ENCODE measurements at regions not wholly inside any gene's neighbourhood (a gene's known extent, or its start where the extent isn't known, plus 50 kb on each side); places are given as distances from the start of the nearest gene placed in this dataset.

- Mint-ChIP-seq H3K4me1 (peaks cover 37% of the 10 kb centered on the region), H3K4me3 (no peak overlapping the region), H3K36me3 (no peaks in the 10 kb centered on the region), H3K27me3 (ENCODE audit: low read depth) (no peaks in the 10 kb centered on the region; the same call in 1 of the 2 replicates), H3K27ac (no peak overlapping the region), H3K9me3 (peaks cover 26% of the 10 kb centered on the region)
- ATAC-seq (no peak), DNase-seq (ENCODE audit: low spot score) (no peak)
- ChIA-PET POLR2A (no interaction called here), CTCF (no interaction called here)
- TF ChIP-seq USF1 (CRISPR knock-in tag; IDR thresholded peaks at IDR 0.05) (no peak), ZNF423 (CRISPR knock-in tag; IDR thresholded peaks at IDR 0.05) (no peak), ARID4B (CRISPR knock-in tag; IDR thresholded peaks at IDR 0.05; ENCODE audit: borderline replicate concordance) (no peak), ZNF121 (CRISPR knock-in tag; IDR thresholded peaks at IDR 0.05) (no peak), NFE2L1 (CRISPR knock-in tag; IDR thresholded peaks at IDR 0.05) (no peak), CBFB (CRISPR knock-in tag; IDR thresholded peaks at IDR 0.05; ENCODE audit: low read depth) (no peak), RELA (CRISPR knock-in tag; IDR thresholded peaks at IDR 0.05; ENCODE audit: borderline replicate concordance) (no peak), NFYB (CRISPR knock-in tag; conservative IDR thresholded peaks at IDR 0.05; ENCODE audit: low read depth) (no peak), ZNF425 (CRISPR knock-in tag; conservative IDR thresholded peaks at IDR 0.05) (no peak), CDX4 (CRISPR knock-in tag; IDR thresholded peaks at IDR 0.05; ENCODE audit: borderline replicate concordance) (no peak), GTF2I (CRISPR knock-in tag; conservative IDR thresholded peaks at IDR 0.05) (no peak), ETV6 (CRISPR knock-in tag; IDR thresholded peaks at IDR 0.05) (no peak), HMGXB4 (CRISPR knock-in tag; IDR thresholded peaks at IDR 0.05) (no peak), MYBL2 (CRISPR knock-in tag; IDR thresholded peaks at IDR 0.05) (no peak), ZNF532 (CRISPR knock-in tag; IDR thresholded peaks at IDR 0.05; ENCODE audit: borderline replicate concordance) (no peak), AFF4 (CRISPR knock-in tag; IDR thresholded peaks at IDR 0.05; ENCODE audit: borderline replicate concordance) (no peak)
Observed at GRCh38 chr18:67269206-67269605, 247.3 kb downstream of the DSEL start.
